ENCODE measurements at regions not wholly inside any gene's neighbourhood (a gene's known extent, or its start where the extent isn't known, plus 50 kb on each side); places are given as distances from the start of the nearest gene placed in this dataset.

- no peak overlapping the region for H2BK5ac ChIP-seq (ENCODE audit: low read depth, low read length)
- H3K14ac ChIP-seq (ENCODE audit: insufficient read length): no peak overlapping the region
- H3K18ac ChIP-seq (ENCODE audit: extremely low read depth, low read length): no peak overlapping the region; the same call in 1 of the 2 replicates
- 0 out of 4 replicates have a peak, but pooled peaks cover 0 to 2% of the 10 kb centered on the region in 2 experiments for H3K9me3 ChIP-seq (ENCODE audit: insufficient read depth in 2 of 2, low read depth in 1 of 2, low read length in 1 of 2)
- CTCF ChIA-PET (ENCODE audit: partially characterized antibody): interaction anchor here (0.6 kb wide), 1 partner anchor 847 kb away, joined by 3 read pairs; no protein-coding TSS in a partner anchor
- no peaks in the 10 kb centered on the region; a peak in 1 of 7 replicates for H3K27me3 ChIP-seq (replicated peaks in 1 of 4; ENCODE audit: control insufficient read depth in 3 of 4, extremely low read depth in 1 of 4, insufficient read depth in 3 of 4, low read length in 3 of 4)
- 0 out of 2 replicates have a peak overlapping the region, but pooled peaks have one; percentile 11 for H2AFZ ChIP-seq (ENCODE audit: low read length)
- no peaks in the 10 kb centered on the region for H3K79me2 ChIP-seq (ENCODE audit: control insufficient read depth in 1 of 2, insufficient read depth in 2 of 2, low read length in 2 of 2)
- no peak overlapping the region for H3K27ac ChIP-seq (ENCODE audit: low read depth, low read length)
- no peak overlapping the region for H4K8ac ChIP-seq (ENCODE audit: extremely low read depth, insufficient read depth, low read length)
- no peak overlapping the region for H4K5ac ChIP-seq (ENCODE audit: insufficient read length, low read depth, low read length)
- no peak overlapping the region for H3K4me3 ChIP-seq (ENCODE audit: extremely low read depth in 1 of 4, insufficient read depth in 2 of 4, low read depth in 3 of 4, low read length in 4 of 4)
- H3K23me2 ChIP-seq (ENCODE audit: low read depth, low read length): no peaks in the 10 kb centered on the region; the same call in 1 of the 2 replicates
- no peak overlapping the region for H3K23ac ChIP-seq (ENCODE audit: insufficient read length)
- H3K4ac ChIP-seq (replicated peaks; ENCODE audit: insufficient read length, low read depth, low read length): no peak overlapping the region
- peak overlapping the region; percentile 40 for H4K91ac ChIP-seq (replicated peaks; ENCODE audit: insufficient read length, low read length)
- no peak overlapping the region for H2BK15ac ChIP-seq (ENCODE audit: low read length)
- DNase-seq (ENCODE audit: low read depth in 1 of 2, low spot score in 2 of 2) (no peak), FAIRE-seq (no peak)
- H3K4me1 ChIP-seq (replicated peaks in 1 of 4; ENCODE audit: control insufficient read depth in 3 of 4, insufficient read depth in 4 of 4, low read length in 3 of 4): peaks cover 0 to 7% (median 5%) of the 10 kb centered on the region in 4 experiments; a peak in 4 of 7 replicates
- H3K4me2 ChIP-seq (ENCODE audit: insufficient read depth in 1 of 2, low read depth in 2 of 2, low read length in 2 of 2): no peak overlapping the region
- no peak overlapping the region for H3K9ac ChIP-seq (replicated peaks in 1 of 4; ENCODE audit: extremely low read depth in 1 of 4, low read depth in 3 of 4, low read length in 3 of 4)
- no peak overlapping the region for H2BK20ac ChIP-seq (ENCODE audit: low read length)
- H2BK120ac ChIP-seq (replicated peaks; ENCODE audit: low read depth, low read length): no peak overlapping the region
- H2BK12ac ChIP-seq (ENCODE audit: low read depth, low read length): no peak overlapping the region
- no peak overlapping the region for H2AK5ac ChIP-seq (ENCODE audit: low read depth, low read length)
- H3K79me1 ChIP-seq (ENCODE audit: low read depth, low read length): no peaks in the 10 kb centered on the region
- H3K56ac ChIP-seq (replicated peaks; ENCODE audit: insufficient read length, low read depth, low read length): no peak overlapping the region
- H4K20me1 ChIP-seq (replicated peaks in 1 of 2; ENCODE audit: control insufficient read depth in 1 of 2, insufficient read depth in 2 of 2, low read length in 2 of 2): no peaks in the 10 kb centered on the region
- 77% methylated on average over 7 of the region's 7 CpGs; no CpG with 5 or more reads in 1 of the 2 experiments for WGBS, 2 experiments (ENCODE audit: extremely low coverage in 1 of 2, insufficient coverage in 1 of 2, insufficient read length in 1 of 2, insufficient replicate concordance in 2 of 2, low coverage in 1 of 2, low lambda C conversion rate in 2 of 2, missing lambda C conversion rate in 1 of 2)
- H3K36me3 ChIP-seq (ENCODE audit: control insufficient read depth in 2 of 4, insufficient read depth in 4 of 4, low read length in 3 of 4): no peaks in the 10 kb centered on the region
- POLR2A ChIA-PET (ENCODE audit: partially characterized antibody): no interaction called here
- TF ChIP-seq RNF2 (IDR thresholded peaks at IDR 0.05; ENCODE audit: borderline replicate concordance, low read depth, low read length, missing control alignments, poor library complexity, severe bottlenecking) (no peak), RFX5 (IDR thresholded peaks at IDR 0.05; ENCODE audit: borderline replicate concordance, low read depth, low read length) (no peak), SP4 (IDR thresholded peaks at IDR 0.05; ENCODE audit: low read length) (no peak), BRCA1 (IDR thresholded peaks at IDR 0.05; ENCODE audit: low read depth, low read length) (no peak), SIRT6 (IDR thresholded peaks at IDR 0.05; ENCODE audit: low read length) (no peak), BCL11A (IDR thresholded peaks at IDR 0.05; ENCODE audit: low read depth in 2 of 2, low read length in 2 of 2) (no peak), POU5F1 (IDR thresholded peaks at IDR 0.05; ENCODE audit: low read depth, low read length) (no peak), TAF1 (IDR thresholded peaks at IDR 0.05; ENCODE audit: low read depth, low read length) (no peak), CHD1 (IDR thresholded peaks at IDR 0.05; ENCODE audit: low read depth, low read length) (no peak), PHF8 (conservative IDR thresholded peaks at IDR 0.05; ENCODE audit: low read depth, low read length) (no peak), EZH2 (IDR thresholded peaks at IDR 0.05; ENCODE audit: low read depth, low read length, severe bottlenecking) (no peak), CBX8 (IDR thresholded peaks at IDR 0.05; ENCODE audit: borderline replicate concordance, low read depth, low read length) (no peak), SAP30 (IDR thresholded peaks at IDR 0.05; ENCODE audit: insufficient read depth, insufficient replicate concordance, low read length) (no peak)
These were observed 118.3 kb upstream of the NCK2 start for GRCh38 chr2:105626212-105626965.
